C4-2B (cell line): ENCODE measurements at regions not wholly inside any gene's neighbourhood (a gene's known extent, or its start where the extent isn't known, plus 50 kb on each side); places are given as distances from the start of the nearest gene placed in this dataset.
"Not testable (repeated sequence)": the region's sequence is repeated elsewhere in the genome, so short reads cannot be mapped to it uniquely, and the experiment has no call there.

Source experiments
- CTCF ChIP-seq: fragments of 450-650 bp; conservative IDR thresholded peaks from 2 replicates; pipeline ENCODE4 v1.5.1; 2017; ENCODE audit warnings: mild to moderate bottlenecking
- ZFX ChIP-seq: fragments of 450-650 bp; IDR thresholded peaks from 2 replicates; pipeline ENCODE4 v1.6.1; 2017

DNA sequence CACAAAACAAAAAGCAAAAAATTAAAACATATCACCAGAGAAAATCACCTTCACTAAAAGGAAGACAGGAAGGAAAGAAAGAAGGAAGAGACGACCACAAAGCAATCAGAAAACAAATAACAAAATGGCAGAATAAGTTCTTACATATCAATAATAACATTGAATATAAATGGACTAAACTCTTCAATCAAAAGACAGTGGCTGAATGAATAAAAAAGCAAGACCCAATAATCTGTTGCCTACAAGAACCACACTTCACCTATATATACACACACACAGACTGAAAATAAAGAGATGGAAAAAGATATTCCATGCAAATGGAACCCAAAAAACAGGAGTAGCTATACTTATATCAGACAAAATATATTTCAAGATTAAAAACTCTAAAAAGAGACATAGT, 124.5 kb downstream of the ACTL7B start:
- TF ChIP-seq CTCF, ZFX: not testable (repeated sequence)
